Right lobe of liver (tissue), 4 donors: ENCODE measurements at regions not wholly inside any gene's neighbourhood (a gene's known extent, or its start where the extent isn't known, plus 50 kb on each side); places are given as distances from the start of the nearest gene placed in this dataset.

Experiments
- CTCF ChIP-seq, 4 donors: fragments of 200-600 bp in 3 of 4; fragments of 450-650 bp in 1 of 4; IDR thresholded peaks; one replicate each; pipeline versions ENCODE4 v1.5.1 to v1.8.0; 2016 to 2022; ENCODE audit warnings: antibody characterized with exemption in 4 of 4, mild to moderate bottlenecking in 2 of 4
- POLR2A ChIP-seq: fragments of 450-650 bp; IDR thresholded peaks from one replicate; pipeline ENCODE4 v1.6.1; 2017; ENCODE audit warnings: antibody characterized with exemption, mild to moderate bottlenecking
- donor health status: DM: no; HTN: no; CAD: no.
- donor health status: DM: no; HTN: no; CAD: no.
- donor health status: DM: no; HTN: yes; CAD: no.

- TF ChIP-seq CTCF (IDR thresholded peaks at IDR 0.05): no peak
- TF ChIP-seq POLR2A: no peak
Measured at GRCh38 chr11:97656356-97656755, 1266.5 kb downstream of the JRKL start.
